Caco-2 (cell line): ENCODE measurements at regions not wholly inside any gene's neighbourhood (a gene's known extent, or its start where the extent isn't known, plus 50 kb on each side); places are given as distances from the start of the nearest gene placed in this dataset.

Source experiments
- BruUV-seq: library from RNA; stranded (reverse); fragments of 400-500 nt; replicated peaks from 2 replicates; lab custom pipeline; 2021; lab: Mats Ljungman, UMichigan
- CTCF ChIA-PET: fragments of 300-600 bp; sonication (Branson Sonifier 250); formaldehyde crosslinking; loops from one replicate; lab custom pipeline; 2022; ENCODE audit warnings: antibody characterized with exemption; lab: Charles Lee
- POLR2A ChIA-PET: fragments of 300-600 bp; sonication (Branson Sonifier 250); formaldehyde crosslinking; loops from one replicate; lab custom pipeline; 2022; ENCODE audit warnings: antibody characterized with exemption; lab: Charles Lee
- DNase-seq, 2 experiments: peaks; one replicate each; pipeline versions ENCODE4 v3.0.0 to v3.0.0-alpha.2; 2020 to 2022
- H3K27me3 ChIP-seq: replicated peaks from 2 replicates; pipeline ENCODE4 v1.6.0; 2011; ENCODE audit warnings: low read length; ENCODE audit not compliant: control insufficient read depth, insufficient read depth
- H3K36me3 ChIP-seq: 2 replicates; pipeline ENCODE4 v1.5.1; 2011; ENCODE audit warnings: low read length; ENCODE audit not compliant: control insufficient read depth, insufficient read depth
- H3K4me1 ChIP-seq: fragments of 250-450 bp; sonication (Bioruptor Pico); 2 replicates; pipeline ENCODE4 v1.5.1; 2020; ENCODE audit warnings: mild to moderate bottlenecking
- H3K4me3 ChIP-seq: 2 replicates; pipeline ENCODE4 v1.5.1; 2011; ENCODE audit warnings: low read depth, mild to moderate bottlenecking, control low read depth, low read length
- H3K9me3 ChIP-seq: fragments of 250-450 bp; sonication (Bioruptor Pico); 2 replicates; pipeline ENCODE4 v1.5.1; 2020; ENCODE audit warnings: mild to moderate bottlenecking, moderate library complexity
- H3K27ac Mint-ChIP-seq: one replicate; pipeline ENCODE4 v1.8.0; 2022; ENCODE audit warnings: mixed read lengths; ENCODE audit not compliant: unreplicated experiment
- H3K27me3 Mint-ChIP-seq: one replicate; pipeline ENCODE4 v1.8.0; 2022; ENCODE audit warnings: mixed read lengths; ENCODE audit not compliant: insufficient read depth, unreplicated experiment
- H3K36me3 Mint-ChIP-seq: one replicate; pipeline ENCODE4 v1.8.0; 2022; ENCODE audit warnings: mild to moderate bottlenecking, mixed read lengths; ENCODE audit not compliant: insufficient read depth, unreplicated experiment
- H3K4me1 Mint-ChIP-seq: one replicate; pipeline ENCODE4 v1.8.0; 2022; ENCODE audit warnings: low read depth, mixed read lengths; ENCODE audit not compliant: unreplicated experiment
- H3K4me3 Mint-ChIP-seq: one replicate; pipeline ENCODE4 v1.8.0; 2022; ENCODE audit warnings: mild to moderate bottlenecking, moderate library complexity, mixed read lengths; ENCODE audit not compliant: unreplicated experiment
- H3K9me3 Mint-ChIP-seq: one replicate; pipeline ENCODE4 v1.8.0; 2022; ENCODE audit warnings: mixed read lengths; ENCODE audit not compliant: unreplicated experiment
- intact Hi-C: fragments of 100-400 bp; cut with micrococcal nuclease; formaldehyde crosslinking; loops from one replicate; pipeline ENCODE4 v1.10.0; 2022; ENCODE audit not compliant: unreplicated experiment
- TF ChIP-seq, protein P1 (sequence below), 2 experiments: fragments of 200-600 bp in 1 of 2; IDR thresholded peaks; 1 replicate in 1 of 2; 2 replicates in 1 of 2; pipeline versions ENCODE4 v1.5.1 to v1.8.0; 2011 to 2022; ENCODE audit warnings: antibody characterized with exemption in 1 of 2, control low read depth in 1 of 2, inconsistent platforms in 1 of 2, low read depth in 1 of 2, low read length in 1 of 2, mild to moderate bottlenecking in 1 of 2, moderate library complexity in 1 of 2; ENCODE audit not compliant: insufficient read depth in 1 of 2, severe bottlenecking in 1 of 2, unreplicated experiment in 1 of 2

DNA sequence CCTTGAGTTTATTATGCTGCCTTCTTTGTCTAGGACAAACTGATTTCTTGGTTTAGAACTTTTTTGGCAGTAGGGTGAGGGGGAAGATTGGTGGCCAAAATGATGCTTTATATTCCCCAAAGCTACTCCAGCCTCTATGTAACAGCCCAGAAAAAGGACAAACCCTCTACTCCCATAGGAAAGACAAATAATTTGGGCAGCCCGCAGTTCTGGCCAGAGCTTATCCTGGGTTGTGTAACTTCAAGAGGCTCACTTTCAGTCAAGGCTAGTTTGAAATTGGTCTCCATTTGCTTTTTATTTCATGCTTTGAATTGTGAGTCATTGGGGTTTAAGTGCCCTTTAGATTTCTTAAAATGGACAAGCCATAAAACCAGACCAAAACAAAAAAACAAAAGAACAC is 142.3 kb downstream of the OLFM4 start:
- TF ChIP-seq, protein P1, sequence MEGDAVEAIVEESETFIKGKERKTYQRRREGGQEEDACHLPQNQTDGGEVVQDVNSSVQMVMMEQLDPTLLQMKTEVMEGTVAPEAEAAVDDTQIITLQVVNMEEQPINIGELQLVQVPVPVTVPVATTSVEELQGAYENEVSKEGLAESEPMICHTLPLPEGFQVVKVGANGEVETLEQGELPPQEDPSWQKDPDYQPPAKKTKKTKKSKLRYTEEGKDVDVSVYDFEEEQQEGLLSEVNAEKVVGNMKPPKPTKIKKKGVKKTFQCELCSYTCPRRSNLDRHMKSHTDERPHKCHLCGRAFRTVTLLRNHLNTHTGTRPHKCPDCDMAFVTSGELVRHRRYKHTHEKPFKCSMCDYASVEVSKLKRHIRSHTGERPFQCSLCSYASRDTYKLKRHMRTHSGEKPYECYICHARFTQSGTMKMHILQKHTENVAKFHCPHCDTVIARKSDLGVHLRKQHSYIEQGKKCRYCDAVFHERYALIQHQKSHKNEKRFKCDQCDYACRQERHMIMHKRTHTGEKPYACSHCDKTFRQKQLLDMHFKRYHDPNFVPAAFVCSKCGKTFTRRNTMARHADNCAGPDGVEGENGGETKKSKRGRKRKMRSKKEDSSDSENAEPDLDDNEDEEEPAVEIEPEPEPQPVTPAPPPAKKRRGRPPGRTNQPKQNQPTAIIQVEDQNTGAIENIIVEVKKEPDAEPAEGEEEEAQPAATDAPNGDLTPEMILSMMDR (IDR thresholded peaks at IDR 0.05; ENCODE audit: insufficient read depth in 1 of 2, low read depth in 1 of 2, low read length in 1 of 2, severe bottlenecking in 1 of 2, unreplicated experiment in 1 of 2), result no peak
- no peaks in the 10 kb centered on the region for H3K4me1 ChIP-seq
- Mint-ChIP-seq H3K36me3 (no peaks in the 10 kb centered on the region), H3K9me3 (peaks cover 8% of the 10 kb centered on the region), H3K27me3 (peaks cover 5% of the 10 kb centered on the region), H3K27ac (no peak overlapping the region), H3K4me3 (no peak overlapping the region), H3K4me1 (no peaks in the 10 kb centered on the region)
- H3K36me3 ChIP-seq, result no peaks in the 10 kb centered on the region
- ChIA-PET CTCF (no interaction called here), POLR2A (no interaction called here)
- BruUV-seq, result no TSS peak
- intact Hi-C loops, result no loop called here
- no peak for DNase-seq
- no peaks in the 10 kb centered on the region; the same call in 1 of the 2 replicates for H3K9me3 ChIP-seq
- no peak overlapping the region for H3K4me3 ChIP-seq
- H3K27me3 ChIP-seq, result no peaks in the 10 kb centered on the region

DNA sequence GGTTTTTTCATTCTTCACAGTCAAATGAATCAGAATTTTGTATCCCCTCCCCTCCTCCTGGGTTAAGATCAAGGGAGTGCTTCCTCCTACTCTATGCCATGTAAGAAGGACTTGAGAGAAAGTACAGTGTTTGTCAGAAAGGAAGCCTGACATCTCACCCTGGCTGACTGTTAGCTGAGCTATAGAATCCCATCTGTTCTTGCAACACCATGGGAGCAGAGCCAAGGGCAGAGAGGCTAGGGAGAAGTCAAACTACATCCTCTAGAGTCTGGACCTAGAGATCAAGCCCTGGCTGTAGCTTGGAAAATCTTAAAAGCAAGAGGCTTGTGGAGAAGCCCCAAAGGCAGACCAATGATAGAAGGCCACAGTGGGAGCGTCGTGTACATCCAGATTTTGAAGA is 145.9 kb downstream of the OLFM4 start:
- ChIA-PET POLR2A (interaction anchor here (0.6 kb wide), 1 partner anchor 559 kb away, joined by 3 read pairs; no protein-coding TSS in a partner anchor), CTCF (no interaction called here)
- no TSS peak for BruUV-seq
- Mint-ChIP-seq H3K4me1 (no peaks in the 10 kb centered on the region), H3K27me3 (peaks cover 11% of the 10 kb centered on the region), H3K27ac (no peak overlapping the region), H3K36me3 (no peaks in the 10 kb centered on the region), H3K9me3 (peaks cover 8% of the 10 kb centered on the region), H3K4me3 (no peak overlapping the region)
- TF ChIP-seq, protein P1 (IDR thresholded peaks at IDR 0.05; ENCODE audit: insufficient read depth in 1 of 2, low read depth in 1 of 2, low read length in 1 of 2, severe bottlenecking in 1 of 2, unreplicated experiment in 1 of 2), result no peak
- intact Hi-C loops, result no loop called here
- no peaks in the 10 kb centered on the region for H3K27me3 ChIP-seq
- no peaks in the 10 kb centered on the region for H3K36me3 ChIP-seq
- no peak overlapping the region for H3K4me3 ChIP-seq
- no peaks in the 10 kb centered on the region; the same call in 1 of the 2 replicates for H3K9me3 ChIP-seq
- DNase-seq, result no peak
- no peaks in the 10 kb centered on the region for H3K4me1 ChIP-seq

DNA sequence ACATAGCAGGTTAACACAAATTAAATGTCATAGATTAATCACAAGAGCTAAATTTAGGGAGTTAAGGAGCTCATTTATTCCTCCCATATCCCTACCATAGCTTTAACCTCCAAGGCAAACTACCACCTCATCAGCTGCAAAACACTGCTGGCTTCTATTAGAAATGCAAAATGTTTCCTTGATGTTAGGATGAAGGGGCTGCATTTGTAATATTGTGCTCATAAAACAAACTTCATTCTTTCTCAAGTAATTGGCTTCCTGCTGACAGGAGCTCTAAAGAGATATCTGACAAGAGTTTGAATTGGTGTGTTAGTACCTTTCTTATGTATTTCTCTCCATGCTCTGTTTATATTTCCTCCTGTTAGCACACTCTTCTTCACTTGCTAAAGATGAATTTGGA is 152.1 kb downstream of the OLFM4 start:
- Histone ChIP-seq H3K27me3 (no peaks in the 10 kb centered on the region), H3K4me1 (no peaks in the 10 kb centered on the region), H3K4me3 (no peak overlapping the region), H3K9me3 (no peaks in the 10 kb centered on the region), H3K36me3 (no peaks in the 10 kb centered on the region)
- TF ChIP-seq, protein P1 (IDR thresholded peaks at IDR 0.05; ENCODE audit: insufficient read depth in 1 of 2, low read depth in 1 of 2, low read length in 1 of 2, severe bottlenecking in 1 of 2, unreplicated experiment in 1 of 2), result no peak
- no peak overlapping the region for H3K4me3 Mint-ChIP-seq
- intact Hi-C loops, result no loop called here
- no peaks in the 10 kb centered on the region for H3K36me3 Mint-ChIP-seq
- H3K4me1 Mint-ChIP-seq, result no peaks in the 10 kb centered on the region
- no peak overlapping the region for H3K27ac Mint-ChIP-seq
- ChIA-PET CTCF (no interaction called here), POLR2A (no interaction called here)
- no peak for DNase-seq
- peaks cover 7% of the 10 kb centered on the region for H3K27me3 Mint-ChIP-seq
- BruUV-seq, result no TSS peak
- H3K9me3 Mint-ChIP-seq, result peaks cover 11% of the 10 kb centered on the region
